Fibroblast of villous mesenchyme (primary cell): ENCODE measurements at regions not wholly inside any gene's neighbourhood (a gene's known extent, or its start where the extent isn't known, plus 50 kb on each side); places are given as distances from the start of the nearest gene placed in this dataset.

Experiments
- DNase-seq: peaks from one replicate; pipeline ENCODE4 v3.0.0-alpha.2; 2010; ENCODE audit warnings: low read depth
- H3K4me3 ChIP-seq: 2 replicates; pipeline ENCODE4 v1.5.1; 2011; ENCODE audit warnings: low read depth, mild to moderate bottlenecking, low read length
- TF ChIP-seq, protein P1 (sequence below): IDR thresholded peaks from 2 replicates; pipeline ENCODE4 v1.5.1; 2012; ENCODE audit warnings: low read depth, mild to moderate bottlenecking, low read length; ENCODE audit not compliant: insufficient read depth

DNA sequence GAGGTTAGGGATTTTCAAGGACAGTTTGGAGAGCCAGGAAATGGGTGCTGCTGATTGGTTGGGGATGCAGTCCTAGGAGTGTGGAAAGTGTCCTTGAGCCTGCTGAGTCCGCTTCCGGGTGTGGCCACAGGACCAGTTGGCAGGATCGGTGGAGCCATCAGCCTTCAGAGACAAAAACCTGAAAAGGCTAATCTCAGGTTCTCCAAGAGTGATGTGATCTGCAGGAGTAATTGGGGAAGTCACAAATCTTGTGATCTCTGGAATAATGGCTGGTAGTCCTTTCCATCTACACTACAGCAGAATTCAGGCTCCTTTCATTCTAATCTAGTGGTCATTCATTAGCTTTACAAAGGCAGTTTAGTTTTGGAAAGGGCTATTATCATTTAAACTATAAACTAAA, 55.9 kb upstream of the BMP2K start:
- TF ChIP-seq, protein P1, sequence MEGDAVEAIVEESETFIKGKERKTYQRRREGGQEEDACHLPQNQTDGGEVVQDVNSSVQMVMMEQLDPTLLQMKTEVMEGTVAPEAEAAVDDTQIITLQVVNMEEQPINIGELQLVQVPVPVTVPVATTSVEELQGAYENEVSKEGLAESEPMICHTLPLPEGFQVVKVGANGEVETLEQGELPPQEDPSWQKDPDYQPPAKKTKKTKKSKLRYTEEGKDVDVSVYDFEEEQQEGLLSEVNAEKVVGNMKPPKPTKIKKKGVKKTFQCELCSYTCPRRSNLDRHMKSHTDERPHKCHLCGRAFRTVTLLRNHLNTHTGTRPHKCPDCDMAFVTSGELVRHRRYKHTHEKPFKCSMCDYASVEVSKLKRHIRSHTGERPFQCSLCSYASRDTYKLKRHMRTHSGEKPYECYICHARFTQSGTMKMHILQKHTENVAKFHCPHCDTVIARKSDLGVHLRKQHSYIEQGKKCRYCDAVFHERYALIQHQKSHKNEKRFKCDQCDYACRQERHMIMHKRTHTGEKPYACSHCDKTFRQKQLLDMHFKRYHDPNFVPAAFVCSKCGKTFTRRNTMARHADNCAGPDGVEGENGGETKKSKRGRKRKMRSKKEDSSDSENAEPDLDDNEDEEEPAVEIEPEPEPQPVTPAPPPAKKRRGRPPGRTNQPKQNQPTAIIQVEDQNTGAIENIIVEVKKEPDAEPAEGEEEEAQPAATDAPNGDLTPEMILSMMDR, result no peak
- no peak overlapping the region for H3K4me3 ChIP-seq
- no peak for DNase-seq

- no peak for DNase-seq
- no peak overlapping the region for H3K4me3 ChIP-seq
- TF ChIP-seq, protein P1, result no peak
Observed at GRCh38 chr4:78720994-78721677, 55.0 kb upstream of the BMP2K start.

DNA sequence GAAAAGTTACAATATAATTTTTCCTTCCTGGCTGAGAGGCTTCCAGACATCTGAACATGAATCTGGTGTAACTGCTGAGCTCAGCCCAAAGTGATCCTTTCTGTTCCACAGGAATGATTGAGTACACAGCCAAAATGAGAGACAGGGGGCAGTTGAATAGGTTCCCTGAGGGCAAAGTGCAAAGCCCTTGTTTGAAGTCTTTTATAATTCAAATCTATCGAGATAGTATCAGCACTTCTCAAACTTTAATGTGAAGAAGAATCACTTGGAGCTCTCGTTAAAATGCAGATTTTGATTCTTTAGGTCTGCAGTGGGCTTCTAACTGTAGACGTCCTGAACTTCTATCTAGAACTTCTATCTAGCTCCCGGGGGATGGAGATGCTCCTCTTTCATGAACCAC, 54.4 kb upstream of the BMP2K start:
- TF ChIP-seq, protein P1, result no peak
- DNase-seq, result no peak
- H3K4me3 ChIP-seq, result no peak overlapping the region

DNA sequence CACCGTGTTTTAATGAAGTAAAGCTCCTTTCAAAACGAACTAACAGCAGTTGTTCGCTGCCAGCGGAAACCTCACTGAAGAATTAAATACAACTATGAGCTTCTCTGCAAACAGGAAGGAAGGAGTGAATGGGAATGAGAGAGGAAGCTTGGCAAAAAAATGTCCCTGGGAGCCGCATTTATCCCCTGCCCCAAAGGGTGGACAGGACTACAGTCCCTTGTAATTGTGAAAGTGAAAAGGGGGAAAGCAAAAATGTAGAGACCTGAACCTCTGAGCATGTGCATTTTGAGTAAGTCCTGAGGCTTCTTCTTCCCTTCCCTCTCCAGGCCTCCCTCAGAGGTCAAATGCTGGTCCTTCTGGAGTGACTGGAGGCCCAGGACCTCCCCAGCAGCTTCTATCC, 53.8 kb upstream of the BMP2K start:
- DNase-seq, result no peak
- no peak overlapping the region for H3K4me3 ChIP-seq
- TF ChIP-seq, protein P1, result no peak

DNA sequence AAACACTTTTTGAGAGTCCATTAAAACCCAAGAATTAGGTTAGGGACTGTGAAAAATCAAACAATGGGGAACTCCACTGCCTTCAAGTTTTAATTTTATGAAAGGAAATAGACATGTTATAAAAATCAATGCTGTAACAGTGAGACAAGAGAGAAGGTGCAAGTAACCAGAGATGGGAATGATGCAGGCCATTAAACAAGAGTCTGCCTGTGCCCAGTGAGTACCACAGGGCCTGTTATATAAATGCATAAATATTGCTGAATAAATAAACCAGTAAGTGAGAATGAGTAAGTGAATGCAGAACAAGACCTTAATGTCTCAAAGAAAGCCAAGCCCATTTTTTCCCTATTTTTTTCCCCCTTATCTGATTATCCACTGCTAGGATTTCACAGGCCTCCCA, 53.3 kb upstream of the BMP2K start:
- TF ChIP-seq, protein P1, result no peak
- H3K4me3 ChIP-seq, result no peak overlapping the region
- no peak for DNase-seq
